AG09319 (cell line): ENCODE measurements at regions not wholly inside any gene's neighbourhood (a gene's known extent, or its start where the extent isn't known, plus 50 kb on each side); places are given as distances from the start of the nearest gene placed in this dataset.

Experiments
- DNase-seq: peaks from one replicate; pipeline ENCODE4 v3.0.0-alpha.2; 2010; ENCODE audit warnings: low read depth; ENCODE audit errors: extremely low read depth
- CTCF ChIP-seq: IDR thresholded peaks from 2 replicates; pipeline ENCODE4 v1.5.1; 2011; ENCODE audit warnings: low read depth, mild to moderate bottlenecking, inconsistent platforms, low read length, moderate library complexity

GRCh38 chr3:165455793-165456192 is 259.6 kb upstream of the SLITRK3 start:
- TF ChIP-seq CTCF, result no peak
- DNase-seq, result no peak

GRCh38 chr3:165455360-165455759 is 259.2 kb upstream of the SLITRK3 start:
- DNase-seq, result no peak
- TF ChIP-seq CTCF, result no peak

- TF ChIP-seq CTCF, result no peak
- DNase-seq, result no peak
These were observed 255.3 kb upstream of the SLITRK3 start for GRCh38 chr3:165451371-165452070.

GRCh38 chr3:165446555-165446954 is 250.4 kb upstream of the SLITRK3 start:
- no peak for DNase-seq
- TF ChIP-seq CTCF, result no peak

- no peak for DNase-seq
- TF ChIP-seq CTCF, result no peak
These were observed 248.6 kb upstream of the SLITRK3 start for GRCh38 chr3:165444745-165445144.

GRCh38 chr3:165443664-165444063 is 247.5 kb upstream of the SLITRK3 start:
- no peak for DNase-seq
- TF ChIP-seq CTCF, result no peak

- no peak for TF ChIP-seq CTCF
- no peak for DNase-seq
These were observed 245.9 kb upstream of the SLITRK3 start for GRCh38 chr3:165442061-165442460.
